ENCODE measurements at regions not wholly inside any gene's neighbourhood (a gene's known extent, or its start where the extent isn't known, plus 50 kb on each side); places are given as distances from the start of the nearest gene placed in this dataset.

GRCh38 chr1:81594206-81594605, 206.5 kb upstream of the ADGRL2 start:
- no peaks in the 10 kb centered on the region for H3K9me3 ChIP-seq (ENCODE audit: control insufficient read depth, low read length)
- no peaks in the 10 kb centered on the region for H3K4me1 ChIP-seq (ENCODE audit: control insufficient read depth, insufficient read depth, low read length)
- H3K4me3 ChIP-seq (ENCODE audit: low read length) = no peak overlapping the region
- H3K27me3 ChIP-seq (replicated peaks; ENCODE audit: control insufficient read depth, insufficient read depth, low read length) = no peaks in the 10 kb centered on the region
- DNase-seq (ENCODE audit: low read depth) = no peak
- no peak overlapping the region for H3K9ac ChIP-seq (ENCODE audit: low read length)
- H3K36me3 ChIP-seq (ENCODE audit: control insufficient read depth, insufficient read depth, low read length, severe bottlenecking) = no peaks in the 10 kb centered on the region

DNA sequence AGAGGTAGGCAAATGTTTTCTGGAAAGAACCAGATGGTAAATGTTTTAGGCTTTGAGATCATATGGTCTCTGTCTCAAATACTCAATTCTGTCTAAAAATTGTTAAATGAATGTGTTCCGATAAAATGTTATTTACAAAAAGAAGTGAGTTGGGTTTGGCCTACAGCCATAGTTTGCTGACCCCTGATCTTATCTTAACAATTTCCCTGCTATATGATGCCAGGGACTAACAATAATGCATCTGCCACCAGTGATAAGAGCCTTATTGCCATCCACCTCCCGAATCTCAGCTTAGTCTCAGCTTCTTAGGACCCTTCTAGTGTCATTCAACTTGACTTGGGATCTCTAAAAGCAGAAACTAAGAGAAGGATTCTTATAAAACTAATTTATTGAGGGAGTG, 208.5 kb upstream of the ADGRL2 start:
- Histone ChIP-seq H3K9ac (ENCODE audit: low read length) (no peak overlapping the region), H3K4me1 (ENCODE audit: control insufficient read depth, insufficient read depth, low read length) (no peaks in the 10 kb centered on the region), H3K27me3 (replicated peaks; ENCODE audit: control insufficient read depth, insufficient read depth, low read length) (no peaks in the 10 kb centered on the region), H3K9me3 (ENCODE audit: control insufficient read depth, low read length) (no peaks in the 10 kb centered on the region), H3K4me3 (ENCODE audit: low read length) (no peak overlapping the region), H3K36me3 (ENCODE audit: control insufficient read depth, insufficient read depth, low read length, severe bottlenecking) (no peaks in the 10 kb centered on the region)
- DNase-seq (ENCODE audit: low read depth) = no peak

DNA sequence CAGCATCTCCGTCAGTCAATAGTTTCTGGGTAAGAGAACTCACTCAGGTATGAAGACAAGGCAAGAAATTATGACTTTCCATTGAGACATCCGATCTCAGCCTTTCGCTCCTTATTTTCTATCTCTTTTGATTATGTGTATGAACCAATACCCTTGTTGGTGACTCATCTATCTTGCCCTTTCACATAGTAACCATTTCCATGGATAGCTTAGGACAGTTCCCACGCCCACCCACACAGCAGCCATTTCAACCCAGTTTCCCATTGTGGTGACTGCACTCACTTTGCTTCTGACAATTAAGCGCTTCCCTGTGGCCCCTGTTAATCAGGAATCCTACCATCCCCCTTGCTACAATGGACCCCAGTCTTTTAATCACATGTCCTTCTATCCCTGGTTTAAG, 210.6 kb upstream of the ADGRL2 start:
- Histone ChIP-seq H3K4me1 (ENCODE audit: control insufficient read depth, insufficient read depth, low read length) (no peaks in the 10 kb centered on the region), H3K9ac (ENCODE audit: low read length) (no peak overlapping the region)
- DNase-seq (ENCODE audit: low read depth) = no peak

DNA sequence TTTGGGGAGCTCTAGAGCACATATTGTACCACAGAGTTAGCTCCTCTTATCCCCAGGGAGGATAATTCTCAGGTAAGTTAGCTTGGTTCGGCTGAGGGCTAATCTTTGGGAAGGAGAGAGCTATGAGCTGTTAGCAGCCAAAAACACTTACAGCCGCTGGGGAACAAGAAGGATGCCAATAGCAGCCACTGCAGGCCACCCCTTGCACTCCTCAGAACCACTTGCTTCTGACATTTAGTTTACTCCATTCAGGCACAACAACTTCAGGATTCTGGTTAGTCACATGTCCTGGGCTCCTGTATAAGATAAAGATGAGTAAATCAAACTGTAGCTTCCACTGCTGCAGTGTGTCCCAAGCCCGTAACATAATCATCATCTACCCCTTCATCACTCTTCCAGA, 212.6 kb upstream of the ADGRL2 start:
- H3K9me3 ChIP-seq (ENCODE audit: control insufficient read depth, low read length) = no peaks in the 10 kb centered on the region
- H3K4me1 ChIP-seq (ENCODE audit: control insufficient read depth, insufficient read depth, low read length) = no peaks in the 10 kb centered on the region
- H3K27me3 ChIP-seq (replicated peaks; ENCODE audit: control insufficient read depth, insufficient read depth, low read length) = no peaks in the 10 kb centered on the region
- no peak for DNase-seq (ENCODE audit: low read depth)
- H3K36me3 ChIP-seq (ENCODE audit: control insufficient read depth, insufficient read depth, low read length, severe bottlenecking) = no peaks in the 10 kb centered on the region
- no peak overlapping the region for H3K4me3 ChIP-seq (ENCODE audit: low read length)
- no peak overlapping the region for H3K9ac ChIP-seq (ENCODE audit: low read length)

More for the DNA sequence above, 210.6 kb upstream of the ADGRL2 start:
- no peaks in the 10 kb centered on the region for H3K9me3 ChIP-seq (ENCODE audit: control insufficient read depth, low read length)
- no peaks in the 10 kb centered on the region for H3K27me3 ChIP-seq (replicated peaks; ENCODE audit: control insufficient read depth, insufficient read depth, low read length)
- no peak overlapping the region for H3K4me3 ChIP-seq (ENCODE audit: low read length)
- H3K36me3 ChIP-seq (ENCODE audit: control insufficient read depth, insufficient read depth, low read length, severe bottlenecking) = no peaks in the 10 kb centered on the region

DNA sequence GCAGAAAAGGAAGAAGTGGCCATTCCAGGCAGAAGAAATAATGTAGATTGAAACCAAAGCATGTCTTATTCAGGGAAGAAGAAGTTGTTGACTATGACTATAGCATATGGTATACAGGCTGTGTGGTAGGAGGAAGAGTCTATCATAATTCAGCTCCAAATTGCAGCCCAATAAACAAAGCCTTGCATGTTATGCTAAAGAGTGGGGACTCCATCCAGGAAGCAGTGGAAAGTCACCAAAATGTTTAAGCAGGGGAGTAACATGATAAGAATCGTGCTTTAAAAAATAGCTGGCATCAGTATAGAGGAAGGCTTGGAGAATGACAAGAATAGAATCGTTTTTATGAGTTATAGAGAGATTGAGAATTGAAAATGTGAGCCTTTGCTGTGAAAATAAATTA, 213.3 kb upstream of the ADGRL2 start:
- no peaks in the 10 kb centered on the region for H3K4me1 ChIP-seq (ENCODE audit: control insufficient read depth, insufficient read depth, low read length)
- no peaks in the 10 kb centered on the region for H3K36me3 ChIP-seq (ENCODE audit: control insufficient read depth, insufficient read depth, low read length, severe bottlenecking)
- DNase-seq (ENCODE audit: low read depth) = no peak
- H3K4me3 ChIP-seq (ENCODE audit: low read length) = no peak overlapping the region
- no peaks in the 10 kb centered on the region for H3K27me3 ChIP-seq (replicated peaks; ENCODE audit: control insufficient read depth, insufficient read depth, low read length)
- no peaks in the 10 kb centered on the region for H3K9me3 ChIP-seq (ENCODE audit: control insufficient read depth, low read length)
- H3K9ac ChIP-seq (ENCODE audit: low read length) = no peak overlapping the region

DNA sequence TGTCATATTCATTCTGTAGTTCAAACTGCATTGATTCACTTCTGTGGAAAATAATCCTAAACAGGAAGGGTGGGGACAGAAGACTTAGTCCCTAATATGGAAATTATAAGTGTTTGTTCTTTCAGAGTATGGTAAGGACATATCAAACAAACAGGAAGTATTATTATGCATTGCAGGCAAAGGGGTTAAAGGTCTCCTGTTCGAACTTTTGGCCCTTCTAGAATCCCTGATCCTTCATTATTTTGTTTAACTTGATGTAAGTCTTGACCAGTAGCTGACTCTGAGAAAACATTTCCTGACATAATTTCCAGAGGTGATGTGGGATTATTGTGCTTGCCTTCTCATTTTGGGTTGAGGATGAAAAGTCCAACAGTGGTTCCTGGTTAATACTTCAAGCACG, 215.4 kb upstream of the ADGRL2 start:
- no peaks in the 10 kb centered on the region for H3K36me3 ChIP-seq (ENCODE audit: control insufficient read depth, insufficient read depth, low read length, severe bottlenecking)
- no peak for DNase-seq (ENCODE audit: low read depth)

DNA sequence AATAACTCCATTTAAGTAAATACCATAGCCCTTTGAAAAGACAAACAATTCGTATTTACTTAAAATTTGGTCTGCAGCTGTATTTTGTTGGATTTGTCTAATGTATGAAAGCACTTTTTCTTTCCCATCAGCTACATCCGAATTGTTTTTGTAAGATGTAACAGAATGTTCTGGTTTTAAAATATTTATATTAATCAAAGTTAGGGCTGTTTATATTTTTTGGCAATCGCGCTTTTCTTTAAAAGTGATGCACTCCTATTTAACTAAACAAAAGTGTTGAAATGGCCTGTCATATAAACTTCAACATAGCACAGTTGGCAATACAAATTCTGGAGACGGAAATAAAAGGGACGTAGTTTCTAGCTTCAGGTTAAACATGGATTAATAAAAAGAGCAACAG, 216.3 kb upstream of the ADGRL2 start:
- no peaks in the 10 kb centered on the region for H3K36me3 ChIP-seq (ENCODE audit: control insufficient read depth, insufficient read depth, low read length, severe bottlenecking)
- no peak for DNase-seq (ENCODE audit: low read depth)
- no peak overlapping the region for H3K4me3 ChIP-seq (ENCODE audit: low read length)
- no peaks in the 10 kb centered on the region for H3K27me3 ChIP-seq (replicated peaks; ENCODE audit: control insufficient read depth, insufficient read depth, low read length)
- no peaks in the 10 kb centered on the region for H3K9me3 ChIP-seq (ENCODE audit: control insufficient read depth, low read length)
- H3K9ac ChIP-seq (ENCODE audit: low read length) = no peak overlapping the region
- H3K4me1 ChIP-seq (ENCODE audit: control insufficient read depth, insufficient read depth, low read length) = no peaks in the 10 kb centered on the region

More for the DNA sequence above, 215.4 kb upstream of the ADGRL2 start:
- H3K9me3 ChIP-seq (ENCODE audit: control insufficient read depth, low read length) = no peaks in the 10 kb centered on the region
- no peaks in the 10 kb centered on the region for H3K27me3 ChIP-seq (replicated peaks; ENCODE audit: control insufficient read depth, insufficient read depth, low read length)
- H3K4me3 ChIP-seq (ENCODE audit: low read length) = no peak overlapping the region
- no peaks in the 10 kb centered on the region for H3K4me1 ChIP-seq (ENCODE audit: control insufficient read depth, insufficient read depth, low read length)
- H3K9ac ChIP-seq (ENCODE audit: low read length) = no peak overlapping the region

DNA sequence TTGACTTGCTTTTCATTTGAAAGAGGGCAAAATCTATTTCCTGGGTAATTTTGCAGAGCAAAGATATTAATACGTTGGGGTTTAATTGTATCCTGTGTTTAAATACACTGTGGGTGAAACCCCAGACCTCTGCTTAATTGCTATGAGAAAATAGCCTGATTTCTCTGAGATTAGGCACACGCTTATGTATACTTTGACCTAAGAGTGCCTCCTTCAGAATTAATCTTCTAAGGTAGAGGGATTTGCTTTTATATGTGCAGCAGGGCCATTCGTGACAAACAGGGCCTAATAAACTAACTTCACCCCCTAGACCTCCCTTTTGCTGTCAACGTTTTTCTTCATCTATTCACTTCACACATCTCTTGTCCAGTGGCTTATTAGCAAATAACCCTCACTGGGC, 216.9 kb upstream of the ADGRL2 start:
- H3K9me3 ChIP-seq (ENCODE audit: control insufficient read depth, low read length) = no peaks in the 10 kb centered on the region
- H3K27me3 ChIP-seq (replicated peaks; ENCODE audit: control insufficient read depth, insufficient read depth, low read length) = no peaks in the 10 kb centered on the region
- no peaks in the 10 kb centered on the region for H3K36me3 ChIP-seq (ENCODE audit: control insufficient read depth, insufficient read depth, low read length, severe bottlenecking)
- H3K4me3 ChIP-seq (ENCODE audit: low read length) = no peak overlapping the region
- no peak overlapping the region for H3K9ac ChIP-seq (ENCODE audit: low read length)
- DNase-seq (ENCODE audit: low read depth) = no peak
- H3K4me1 ChIP-seq (ENCODE audit: control insufficient read depth, insufficient read depth, low read length) = no peaks in the 10 kb centered on the region

GRCh38 chr1:81582467-81582986, 218.2 kb upstream of the ADGRL2 start:
- H3K27me3 ChIP-seq (replicated peaks; ENCODE audit: control insufficient read depth, insufficient read depth, low read length) = no peaks in the 10 kb centered on the region
- DNase-seq (ENCODE audit: low read depth) = no peak
- H3K36me3 ChIP-seq (ENCODE audit: control insufficient read depth, insufficient read depth, low read length, severe bottlenecking) = no peaks in the 10 kb centered on the region
- H3K4me1 ChIP-seq (ENCODE audit: control insufficient read depth, insufficient read depth, low read length) = no peaks in the 10 kb centered on the region
- no peaks in the 10 kb centered on the region for H3K9me3 ChIP-seq (ENCODE audit: control insufficient read depth, low read length)
- H3K9ac ChIP-seq (ENCODE audit: low read length) = no peak overlapping the region
- H3K4me3 ChIP-seq (ENCODE audit: low read length) = no peak overlapping the region

GRCh38 chr1:81578867-81579266, 221.9 kb upstream of the ADGRL2 start:
- Histone ChIP-seq H3K9ac (ENCODE audit: low read length) (no peak overlapping the region), H3K36me3 (ENCODE audit: control insufficient read depth, insufficient read depth, low read length, severe bottlenecking) (no peaks in the 10 kb centered on the region)
- no peak for DNase-seq (ENCODE audit: low read depth)

GRCh38 chr1:81577004-81577697, 223.6 kb upstream of the ADGRL2 start:
- Histone ChIP-seq H3K9me3 (ENCODE audit: control insufficient read depth, low read length) (no peaks in the 10 kb centered on the region), H3K36me3 (ENCODE audit: control insufficient read depth, insufficient read depth, low read length, severe bottlenecking) (no peaks in the 10 kb centered on the region), H3K4me3 (ENCODE audit: low read length) (no peak overlapping the region), H3K27me3 (replicated peaks; ENCODE audit: control insufficient read depth, insufficient read depth, low read length) (no peaks in the 10 kb centered on the region), H3K4me1 (ENCODE audit: control insufficient read depth, insufficient read depth, low read length) (no peaks in the 10 kb centered on the region), H3K9ac (ENCODE audit: low read length) (no peak overlapping the region)
- DNase-seq (ENCODE audit: low read depth) = no peak

More at GRCh38 chr1:81578867-81579266, 221.9 kb upstream of the ADGRL2 start:
- no peaks in the 10 kb centered on the region for H3K9me3 ChIP-seq (ENCODE audit: control insufficient read depth, low read length)
- no peaks in the 10 kb centered on the region for H3K4me1 ChIP-seq (ENCODE audit: control insufficient read depth, insufficient read depth, low read length)
- H3K27me3 ChIP-seq (replicated peaks; ENCODE audit: control insufficient read depth, insufficient read depth, low read length) = no peaks in the 10 kb centered on the region
- H3K4me3 ChIP-seq (ENCODE audit: low read length) = no peak overlapping the region

DNA sequence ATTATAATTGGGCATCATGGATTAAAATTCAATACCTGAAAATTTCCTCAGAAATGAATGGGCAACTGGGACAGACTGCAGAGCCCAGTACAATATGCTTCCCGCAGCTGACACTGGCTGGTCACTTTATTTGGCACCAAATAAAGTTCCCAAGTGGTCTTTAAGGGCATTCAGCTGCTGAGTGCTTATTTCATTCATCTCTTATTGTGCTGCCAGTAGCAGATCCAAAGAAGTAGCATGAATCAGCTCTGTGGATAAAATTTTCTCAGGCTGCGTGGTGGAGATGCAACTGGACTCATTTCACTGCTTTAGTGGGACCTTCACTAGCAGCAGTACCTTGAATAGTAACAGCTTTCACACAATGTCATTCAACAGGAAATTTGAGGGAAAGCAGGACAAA, 226.3 kb upstream of the ADGRL2 start:
- Histone ChIP-seq H3K9ac (ENCODE audit: low read length) (no peak overlapping the region), H3K4me3 (ENCODE audit: low read length) (no peak overlapping the region), H3K27me3 (replicated peaks; ENCODE audit: control insufficient read depth, insufficient read depth, low read length) (no peaks in the 10 kb centered on the region), H3K9me3 (ENCODE audit: control insufficient read depth, low read length) (no peaks in the 10 kb centered on the region), H3K4me1 (ENCODE audit: control insufficient read depth, insufficient read depth, low read length) (no peaks in the 10 kb centered on the region), H3K36me3 (ENCODE audit: control insufficient read depth, insufficient read depth, low read length, severe bottlenecking) (no peaks in the 10 kb centered on the region)
- no peak for DNase-seq (ENCODE audit: low read depth)

Measured in adipocyte (in vitro differentiated cells).